SU-DHL-6 (cell line): ENCODE measurements at regions not wholly inside any gene's neighbourhood (a gene's known extent, or its start where the extent isn't known, plus 50 kb on each side); places are given as distances from the start of the nearest gene placed in this dataset.

ENCODE experiments used
- CTCF ChIP-seq: fragments of 200-600 bp; sonication (generic); IDR thresholded peaks from one replicate; pipeline ENCODE4 v1.5.1; 2017; ENCODE audit warnings: antibody characterized with exemption, mild to moderate bottlenecking, low read length, moderate library complexity; ENCODE audit not compliant: insufficient read depth, poor library complexity, severe bottlenecking
- EZH2phosphoT487 ChIP-seq: fragments of 200-600 bp; sonication (generic), shearing (Covaris generic); conservative IDR thresholded peaks from 2 replicates; pipeline ENCODE4 v1.6.1; 2018; ENCODE audit warnings: mild to moderate bottlenecking, antibody characterized with exemption, low read length, moderate library complexity, mixed read lengths

- TF ChIP-seq CTCF (no peak), EZH2phosphoT487 (no peak)
Observed at GRCh38 chr16:65919986-65920376, 446.5 kb upstream of the CDH5 start.
